ENCODE measurements at regions not wholly inside any gene's neighbourhood (a gene's known extent, or its start where the extent isn't known, plus 50 kb on each side); places are given as distances from the start of the nearest gene placed in this dataset.
"Not testable (repeated sequence)": the region's sequence is repeated elsewhere in the genome, so short reads cannot be mapped to it uniquely, and the experiment has no call there.

DNA sequence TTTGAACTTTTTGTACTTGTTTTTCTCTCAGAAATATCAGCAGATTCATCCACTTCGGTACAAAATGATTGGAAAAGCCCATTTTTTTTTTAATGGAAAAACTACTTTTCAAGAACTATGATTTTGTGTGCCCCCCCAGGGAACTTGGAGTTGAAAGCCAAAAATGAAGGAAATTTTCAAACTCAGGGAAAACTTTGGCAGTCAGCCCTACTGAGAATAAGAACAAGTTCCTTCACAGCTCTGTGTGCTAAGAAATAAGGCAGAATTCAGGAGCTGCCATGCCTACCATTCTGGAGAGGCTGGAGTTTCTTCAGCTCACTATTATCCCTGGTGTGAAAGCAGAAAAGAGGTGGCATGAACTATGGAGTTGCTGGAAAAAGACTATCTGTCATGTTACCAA lies 226.0 kb upstream of the SLC35G4 start:
- DNase-seq (ENCODE audit: low read depth, low spot score), result peak; percentile 10

- DNase-seq (ENCODE audit: low read depth, low spot score), result no peak
These were observed 228.4 kb upstream of the SLC35G4 start for GRCh38 chr18:11380968-11381367.

- DNase-seq (ENCODE audit: low read depth, low spot score), result no peak
These were observed 229.7 kb upstream of the SLC35G4 start for GRCh38 chr18:11379660-11380059.

GRCh38 chr18:11377766-11378540 lies 228.6 kb upstream of the PIEZO2 start:
- DNase-seq (ENCODE audit: low read depth, low spot score), result no peak

DNA sequence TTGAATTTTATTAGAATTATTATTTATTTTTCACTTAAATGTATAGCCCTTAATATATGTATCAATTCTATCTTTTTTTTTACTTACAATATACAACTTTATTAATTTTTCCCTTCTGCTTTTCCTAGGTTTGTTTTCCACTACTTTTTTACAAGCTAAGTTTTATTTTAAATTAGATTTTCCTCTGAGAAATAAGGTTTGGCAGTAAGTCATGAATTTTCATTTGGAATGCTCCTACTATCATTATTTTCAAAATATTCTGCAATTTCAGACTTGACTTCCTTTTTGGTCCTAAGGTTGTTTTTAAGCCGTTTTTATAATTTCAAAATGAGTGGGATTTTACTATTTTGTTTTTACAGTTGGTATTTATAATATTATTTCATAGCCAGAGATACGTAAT lies 222.8 kb upstream of the PIEZO2 start:
- no peak for DNase-seq (ENCODE audit: low read depth, low spot score)

DNA sequence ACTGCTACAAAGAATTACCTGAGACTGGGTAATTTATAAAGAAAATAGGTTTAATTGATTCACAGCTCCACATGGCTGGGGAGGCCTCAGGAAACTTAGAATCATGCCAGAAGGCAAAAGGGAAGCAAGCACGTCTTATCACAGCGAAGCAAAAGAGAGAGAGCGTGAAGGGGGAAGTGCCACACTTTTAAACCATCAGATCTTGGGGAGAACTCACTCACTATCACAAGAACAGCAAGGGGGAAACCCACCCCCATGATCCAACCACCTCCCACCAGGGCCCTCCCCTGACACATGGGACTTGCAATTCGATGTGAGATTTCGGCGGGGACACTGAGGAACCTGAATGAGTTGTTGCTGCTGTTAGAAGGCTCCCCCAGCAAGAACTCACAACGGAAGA lies 220.2 kb upstream of the PIEZO2 start:
- no peak for DNase-seq (ENCODE audit: low read depth, low spot score)

GRCh38 chr18:11368020-11368419 lies 218.7 kb upstream of the PIEZO2 start:
- peak; percentile 6 for DNase-seq (ENCODE audit: low read depth, low spot score)

DNA sequence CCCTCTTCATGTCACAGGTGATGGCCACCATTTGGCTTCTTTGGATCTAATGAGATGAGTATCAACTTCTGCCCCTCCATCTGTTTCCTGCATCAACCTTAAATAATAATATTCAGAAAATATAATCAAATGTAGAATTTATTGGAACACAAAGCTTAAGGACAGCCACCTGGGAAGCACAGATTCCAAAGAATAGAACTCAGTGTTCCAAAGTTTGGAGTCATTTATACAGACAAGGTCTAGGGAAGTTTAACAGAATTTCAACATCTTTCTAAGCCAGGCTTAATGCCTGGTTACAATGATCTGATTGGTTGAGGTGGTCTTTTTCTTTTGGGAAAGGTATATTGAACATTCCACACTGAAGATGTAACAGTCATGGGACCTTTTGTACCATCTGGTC lies 218.0 kb upstream of the PIEZO2 start:
- DNase-seq (ENCODE audit: low read depth, low spot score), result no peak

GRCh38 chr18:11366410-11366809 lies 217.0 kb upstream of the PIEZO2 start:
- peak; percentile 27 for DNase-seq (ENCODE audit: low read depth, low spot score)

GRCh38 chr18:11362856-11363255 lies 213.5 kb upstream of the PIEZO2 start:
- DNase-seq (ENCODE audit: low read depth, low spot score), result no peak

DNA sequence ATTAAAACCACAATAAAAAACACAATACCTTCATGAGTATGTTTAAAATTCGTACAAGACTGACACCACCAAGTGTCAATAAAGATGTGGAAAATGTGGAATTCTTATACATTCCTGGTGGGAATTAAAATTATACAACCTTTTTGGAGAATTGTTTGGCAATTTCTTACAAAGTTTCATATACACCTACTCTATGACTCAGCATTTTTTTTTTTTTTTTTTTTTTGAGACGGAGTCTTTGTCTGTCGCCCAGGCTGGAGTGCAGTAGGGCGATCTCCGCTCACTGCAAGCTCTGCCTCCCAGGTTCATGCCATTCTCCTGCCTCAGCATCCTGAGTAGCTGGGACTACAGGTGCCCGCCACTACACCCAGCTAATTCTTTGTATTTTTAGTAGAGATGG lies 212.5 kb upstream of the PIEZO2 start:
- not testable (repeated sequence) for DNase-seq (ENCODE audit: low read depth, low spot score)

- no peak for DNase-seq (ENCODE audit: low read depth, low spot score)
These were observed 208.3 kb upstream of the PIEZO2 start for GRCh38 chr18:11357678-11358077.

- not testable (repeated sequence) for DNase-seq (ENCODE audit: low read depth, low spot score)
These were observed 195.2 kb upstream of the PIEZO2 start for GRCh38 chr18:11344576-11344975.

GRCh38 chr18:11343096-11343495 lies 193.7 kb upstream of the PIEZO2 start:
- DNase-seq (ENCODE audit: low read depth, low spot score), result no peak

DNA sequence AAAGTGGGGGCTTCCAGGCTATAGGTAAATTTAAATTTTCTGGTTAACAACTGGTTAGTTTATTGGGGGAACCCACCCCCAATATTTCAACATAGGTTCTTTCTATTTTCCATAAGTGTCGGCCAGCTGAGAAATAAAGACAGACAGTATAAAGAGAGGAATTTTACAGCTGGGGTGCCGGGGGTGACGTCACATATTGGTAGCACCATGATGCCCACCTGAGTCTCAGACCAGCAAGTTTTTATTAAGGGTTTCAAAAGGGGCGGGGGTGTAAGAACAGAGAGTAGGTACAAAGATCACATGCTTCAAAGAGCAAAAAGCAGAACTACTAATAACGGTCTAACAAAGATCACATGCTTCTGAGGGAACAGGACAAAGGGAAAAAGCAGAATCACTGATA lies 192.7 kb upstream of the PIEZO2 start:
- not testable (repeated sequence) for DNase-seq (ENCODE audit: low read depth, low spot score)

DNA sequence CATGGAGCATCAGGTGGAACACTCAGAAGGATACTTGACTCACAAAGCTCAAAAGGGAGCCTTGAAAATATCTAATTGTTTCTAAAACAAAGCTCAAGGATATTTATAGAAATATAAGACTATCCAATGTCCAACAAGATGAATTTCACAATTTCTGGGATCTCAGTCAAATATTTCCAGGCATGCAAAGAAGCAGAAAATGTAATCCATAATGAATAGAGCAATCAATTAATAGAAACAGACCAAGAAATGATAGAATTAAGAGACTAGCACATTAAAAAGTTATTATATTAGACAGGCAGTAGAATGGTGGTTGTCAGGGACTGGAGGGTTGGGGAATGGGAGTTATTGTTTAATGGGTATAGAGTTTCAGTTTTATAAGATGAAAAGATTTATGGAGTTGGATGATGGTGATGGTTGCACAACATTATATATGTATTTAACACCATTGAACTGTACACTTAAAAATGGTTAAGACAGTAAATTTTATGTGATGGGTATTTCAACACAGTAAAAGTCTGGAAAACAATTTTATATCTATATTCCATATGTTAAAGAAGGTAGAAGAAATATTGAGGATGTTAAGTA lies 189.9 kb upstream of the PIEZO2 start:
- no peak for DNase-seq (ENCODE audit: low read depth, low spot score)

- no peak for DNase-seq (ENCODE audit: low read depth, low spot score)
These were observed 186.9 kb upstream of the PIEZO2 start for GRCh38 chr18:11336241-11336640.

DNA sequence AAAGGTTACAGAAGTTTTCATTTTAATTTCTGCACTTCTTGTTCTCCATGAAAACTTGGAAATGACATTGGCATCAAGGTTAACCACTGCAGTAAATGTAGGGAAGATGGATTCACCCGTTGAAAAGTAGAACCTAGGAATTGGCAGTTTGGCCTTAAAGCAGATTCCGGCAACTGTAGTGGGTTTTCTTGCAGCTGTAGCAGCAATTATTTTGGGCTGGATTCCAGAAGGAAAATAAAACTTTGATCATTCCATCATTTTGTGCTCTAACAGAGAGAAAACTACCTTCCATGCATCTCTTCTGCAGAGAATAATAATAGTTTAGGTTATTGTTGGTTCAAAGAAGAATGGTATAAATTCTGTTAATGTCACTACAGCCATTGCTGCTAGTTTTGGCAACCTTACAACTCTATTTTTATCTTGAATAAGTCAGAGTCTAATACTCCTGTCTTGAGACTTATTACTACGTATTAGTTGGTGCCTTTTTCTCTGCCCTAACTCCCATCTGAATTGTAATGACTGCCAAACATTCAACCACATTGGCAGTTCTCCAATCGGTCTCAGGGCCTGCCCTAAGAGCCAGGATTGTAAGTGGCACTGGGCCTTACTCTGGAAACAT lies 178.1 kb upstream of the PIEZO2 start:
- DNase-seq (ENCODE audit: low read depth, low spot score), result peak; percentile 77

DNA sequence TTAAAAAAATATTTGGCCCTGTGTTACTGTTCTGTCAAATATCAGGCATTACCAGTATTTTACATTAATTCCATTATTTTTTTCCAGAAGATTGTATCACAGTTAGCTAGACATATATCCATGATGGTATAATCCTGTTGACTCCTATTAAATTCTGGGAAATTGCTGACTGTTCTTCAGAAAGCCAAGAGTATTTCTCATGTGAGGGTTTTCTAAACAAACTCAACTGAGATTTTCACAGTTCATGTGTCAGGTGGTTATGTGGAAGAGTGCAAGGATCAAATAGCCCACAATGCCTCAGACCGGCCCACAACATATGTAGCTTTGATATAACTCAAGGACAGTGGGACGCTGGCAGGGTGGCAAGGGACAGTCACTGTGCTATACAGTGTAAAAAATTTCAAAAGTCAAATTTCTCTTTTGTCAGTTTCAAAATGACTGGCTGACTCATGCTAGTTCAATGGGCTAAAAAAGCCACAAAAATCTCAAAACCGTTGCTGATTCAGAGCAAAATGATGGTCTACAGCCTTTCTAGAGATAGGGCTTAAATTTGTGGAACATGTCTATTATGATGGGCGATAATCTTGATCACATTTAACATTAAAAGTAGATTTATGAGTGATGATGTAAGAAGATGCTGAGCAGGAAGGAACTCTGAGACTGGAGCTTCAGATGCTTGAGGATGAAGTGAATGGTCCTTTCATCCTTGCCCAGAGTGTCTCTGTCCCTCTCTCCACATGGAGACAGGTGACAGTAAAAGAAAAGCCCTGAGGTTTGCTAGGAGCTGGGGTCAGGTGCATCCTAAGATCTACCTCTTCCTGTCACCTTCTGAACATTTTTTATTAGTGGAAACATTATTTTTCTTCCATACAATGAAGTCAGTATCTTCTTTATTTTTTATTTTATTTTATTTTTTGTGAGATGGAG lies 175.8 kb upstream of the PIEZO2 start:
- peak; percentile 80 for DNase-seq (ENCODE audit: low read depth, low spot score)

DNA sequence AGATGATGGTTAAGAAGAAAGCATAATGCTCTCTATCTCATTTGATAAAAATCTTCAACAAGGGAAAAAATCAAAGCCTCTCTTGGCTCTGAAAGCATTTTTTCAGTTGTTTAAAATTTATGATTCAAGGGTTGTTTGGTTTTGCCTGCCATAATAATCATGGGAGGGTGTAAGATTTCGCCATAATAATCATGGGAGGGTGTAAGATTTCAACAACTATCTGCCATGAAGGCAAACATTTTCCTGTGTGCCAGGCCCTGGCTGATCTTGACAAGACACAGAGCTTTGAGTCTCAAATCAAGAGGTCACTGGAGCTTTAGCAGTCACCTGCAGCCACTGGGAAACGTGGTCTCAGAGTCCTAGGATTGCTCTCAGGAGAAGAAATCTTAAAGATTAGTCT lies 175.1 kb upstream of the PIEZO2 start:
- DNase-seq (ENCODE audit: low read depth, low spot score), result no peak

GRCh38 chr18:11323359-11323819 lies 174.0 kb upstream of the PIEZO2 start:
- peak; percentile 81 for DNase-seq (ENCODE audit: low read depth, low spot score)

- DNase-seq (ENCODE audit: low read depth, low spot score), result no peak
These were observed 173.3 kb upstream of the PIEZO2 start for GRCh38 chr18:11322716-11323115.

All from astrocyte of the hippocampus (primary cell).